GM20431 (cell line): ENCODE measurements at regions not wholly inside any gene's neighbourhood (a gene's known extent, or its start where the extent isn't known, plus 50 kb on each side); places are given as distances from the start of the nearest gene placed in this dataset.
"Not testable (repeated sequence)": the region's sequence is repeated elsewhere in the genome, so short reads cannot be mapped to it uniquely, and the experiment has no call there.

Experiments used
- in situ Hi-C: fragments of 300-500 bp; cut with MseI, MboI; formaldehyde crosslinking; loops from one replicate; pipeline ENCODE4 v1.15.0; 2020; ENCODE audit warnings: low sequenced_read_pairs; ENCODE audit not compliant: unreplicated experiment

- in situ Hi-C loops = no loop called here
Observed at GRCh38 chr2:156907806-156908205, 349.7 kb upstream of the GALNT5 start.

- in situ Hi-C loops = no loop called here
Observed at GRCh38 chr2:156908825-156909224, 348.7 kb upstream of the GALNT5 start.

- in situ Hi-C loops = no loop called here
Observed at GRCh38 chr2:156909983-156910382, 347.5 kb upstream of the GALNT5 start.

- in situ Hi-C loops = no loop called here
Observed at GRCh38 chr2:156915332-156915731, 342.2 kb upstream of the GALNT5 start.

GRCh38 chr2:156918410-156918809 lies 339.1 kb upstream of the GALNT5 start:
- in situ Hi-C loops = no loop called here

- in situ Hi-C loops = no loop called here
Observed at GRCh38 chr2:156930423-156930822, 327.1 kb upstream of the GALNT5 start.

- in situ Hi-C loops = no loop called here
Observed at GRCh38 chr2:156933645-156934225, 323.8 kb upstream of the GALNT5 start.

GRCh38 chr2:156935616-156936015 lies 321.9 kb upstream of the GALNT5 start:
- in situ Hi-C loops = no loop called here

- in situ Hi-C loops = no loop called here
Observed at GRCh38 chr2:156937430-156937829, 320.1 kb upstream of the GALNT5 start.

GRCh38 chr2:156944871-156945270 lies 312.6 kb upstream of the GALNT5 start:
- in situ Hi-C loops = no loop called here

- in situ Hi-C loops = no loop called here
Observed at GRCh38 chr2:156947261-156947660, 310.2 kb upstream of the GALNT5 start.

GRCh38 chr2:156955701-156956100 lies 301.8 kb upstream of the GALNT5 start:
- in situ Hi-C loops = no loop called here

- in situ Hi-C loops = no loop called here
Observed at GRCh38 chr2:156956161-156956560, 301.3 kb upstream of the GALNT5 start.

- in situ Hi-C loops = no loop called here
Observed at GRCh38 chr2:156958374-156958773, 299.1 kb upstream of the GALNT5 start.

GRCh38 chr2:156959481-156959880 lies 298.0 kb upstream of the GALNT5 start:
- in situ Hi-C loops = no loop called here

GRCh38 chr2:156982615-156983014 lies 274.9 kb upstream of the GALNT5 start:
- in situ Hi-C loops = no loop called here

GRCh38 chr2:156986339-156986988 lies 271.0 kb upstream of the GALNT5 start:
- in situ Hi-C loops = no loop called here

- in situ Hi-C loops = no loop called here
Observed at GRCh38 chr2:156999661-157000060, 257.8 kb upstream of the GALNT5 start.

- in situ Hi-C loops = no loop called here
Observed at GRCh38 chr2:157004789-157005188, 252.7 kb upstream of the GALNT5 start.

- in situ Hi-C loops = no loop called here
Observed at GRCh38 chr2:157015015-157015575, 242.4 kb upstream of the GALNT5 start.

- in situ Hi-C loops = not testable (repeated sequence)
Observed at GRCh38 chr2:157023264-157023663, 234.2 kb upstream of the GALNT5 start.

GRCh38 chr2:157024129-157024528 lies 233.4 kb upstream of the GALNT5 start:
- in situ Hi-C loops = no loop called here
